Keratinocyte (primary cell): ENCODE measurements at regions not wholly inside any gene's neighbourhood (a gene's known extent, or its start where the extent isn't known, plus 50 kb on each side); places are given as distances from the start of the nearest gene placed in this dataset.

ENCODE experiments used
- DNase-seq: peaks from one replicate; pipeline ENCODE4 v3.0.0-alpha.2; 2011; ENCODE audit warnings: low read depth, missing footprints, low spot score
- FAIRE-seq: peaks from 2 replicates; lab custom pipeline; 2011; peaks lifted over from hg19 to GRCh38; lab: Jason Lieb, UNC
- H2AFZ ChIP-seq: 2 replicates; pipeline ENCODE4 v1.6.0; 2012; ENCODE audit warnings: low read length, control low read depth, inconsistent platforms; ENCODE audit not compliant: control insufficient read depth
- H3K27ac ChIP-seq: 2 replicates; pipeline ENCODE4 v1.5.1; 2011; ENCODE audit warnings: low read length; ENCODE audit not compliant: control insufficient read depth, insufficient read depth
- H3K27me3 ChIP-seq: 3 replicates; pipeline ENCODE4 v1.6.0; 2011; ENCODE audit warnings: low read length; ENCODE audit not compliant: control insufficient read depth, insufficient read depth; ENCODE audit errors: extremely low read depth
- H3K36me3 ChIP-seq, 2 experiments: 2 replicates in 1 of 2; 3 replicates in 1 of 2; pipeline ENCODE4 v1.5.1; 2011; ENCODE audit warnings: low read length in 2 of 2, mild to moderate bottlenecking in 1 of 2; ENCODE audit not compliant: control insufficient read depth in 2 of 2, insufficient read depth in 2 of 2; ENCODE audit errors: extremely low read depth in 1 of 2
- H3K4me1 ChIP-seq: 3 replicates; pipeline ENCODE4 v1.5.1; 2011; ENCODE audit warnings: low read length; ENCODE audit not compliant: control insufficient read depth, insufficient read depth; ENCODE audit errors: extremely low read depth
- H3K4me2 ChIP-seq: 3 replicates; pipeline ENCODE4 v1.6.0; 2011; ENCODE audit warnings: low read depth, low read length; ENCODE audit not compliant: control insufficient read depth, insufficient read depth; ENCODE audit errors: extremely low read depth
- H3K4me3 ChIP-seq, 3 experiments: fragments of 200-600 bp in 1 of 3; sonication (generic) in 1 of 3; 2 replicates in 2 of 3; 3 replicates in 1 of 3; pipeline ENCODE4 v1.5.1; 2011 to 2016; ENCODE audit warnings: low read length in 3 of 3, mild to moderate bottlenecking in 3 of 3, control low read depth in 2 of 3, inconsistent platforms in 1 of 3, low read depth in 1 of 3, mixed read lengths in 1 of 3, mixed run types in 1 of 3, moderate library complexity in 1 of 3; ENCODE audit not compliant: control insufficient read depth in 2 of 3, insufficient read depth in 2 of 3; ENCODE audit errors: extremely low read depth in 1 of 3
- H3K79me2 ChIP-seq: 2 replicates; pipeline ENCODE4 v1.6.0; 2012; ENCODE audit warnings: low read length; ENCODE audit not compliant: control insufficient read depth, insufficient read depth
- H3K9ac ChIP-seq: 3 replicates; pipeline ENCODE4 v1.6.0; 2011; ENCODE audit warnings: low read length; ENCODE audit not compliant: control insufficient read depth, insufficient read depth; ENCODE audit errors: extremely low read depth
- H3K9me1 ChIP-seq: 3 replicates; pipeline ENCODE4 v1.6.0; 2011; ENCODE audit warnings: low read length; ENCODE audit not compliant: control insufficient read depth, insufficient read depth; ENCODE audit errors: extremely low read depth
- H3K9me3 ChIP-seq: 2 replicates; pipeline ENCODE4 v1.5.1; 2012; ENCODE audit warnings: low read depth, low read length; ENCODE audit not compliant: control insufficient read depth
- H4K20me1 ChIP-seq: 3 replicates; pipeline ENCODE4 v1.6.0; 2011; ENCODE audit warnings: low read length; ENCODE audit not compliant: control insufficient read depth, insufficient read depth; ENCODE audit errors: extremely low read depth
- EZH2 ChIP-seq: IDR thresholded peaks from one replicate; pipeline ENCODE4 v1.6.1; 2012; ENCODE audit warnings: inconsistent platforms, mild to moderate bottlenecking, low read length, moderate library complexity
- dilution Hi-C: fragments of 300-500 bp; cut with MboI; formaldehyde crosslinking; loops from one replicate; pipeline ENCODE4 v1.7.0; 2020; ENCODE audit warnings: low sequenced_read_pairs; ENCODE audit not compliant: extremely low pct_ligation_motif_present
- TF ChIP-seq, protein P1 (sequence below), 3 experiments: IDR thresholded peaks in 1 of 3; conservative IDR thresholded peaks in 1 of 3; optimal IDR thresholded peaks in 1 of 3; 2 replicates in 2 of 3; 3 replicates in 1 of 3; pipeline versions ENCODE3 to v1.5.1; 2011; ENCODE audit warnings: low read length in 3 of 3, mild to moderate bottlenecking in 3 of 3, moderate library complexity in 2 of 3, control low read depth in 1 of 3, inconsistent platforms in 1 of 3; ENCODE audit not compliant: insufficient read depth in 2 of 3; ENCODE audit errors: extremely low read depth in 1 of 3

DNA sequence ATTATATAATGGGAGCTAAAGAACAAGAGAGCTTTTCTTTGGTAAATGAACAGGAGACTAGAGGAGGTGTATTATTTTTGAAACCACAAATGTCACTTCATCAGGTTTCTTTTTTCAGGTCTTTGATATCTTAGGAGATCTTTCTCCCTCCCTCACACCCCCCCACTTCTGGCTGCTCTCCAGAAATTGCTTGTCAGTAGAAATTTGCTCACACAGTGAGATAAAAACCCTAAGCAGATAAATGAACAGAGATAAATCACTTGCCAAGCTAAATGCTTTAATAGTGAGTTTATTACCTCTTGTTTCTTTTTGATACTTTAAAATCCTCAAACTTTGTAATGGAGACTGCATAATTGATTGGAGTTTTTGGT lies 421.2 kb upstream of the TENM3 start:
- H2AFZ ChIP-seq, result peak overlapping the region; percentile 52
- peaks cover 3% of the 10 kb centered on the region for H3K4me1 ChIP-seq
- no peaks in the 10 kb centered on the region for H3K9me3 ChIP-seq
- DNase-seq (no peak), FAIRE-seq (no peak)
- H3K36me3 ChIP-seq, result no peaks in the 10 kb centered on the region
- no peaks in the 10 kb centered on the region for H3K79me2 ChIP-seq
- H3K27me3 ChIP-seq, result no peaks in the 10 kb centered on the region
- dilution Hi-C loops, result no loop called here
- H4K20me1 ChIP-seq, result no peaks in the 10 kb centered on the region
- H3K27ac ChIP-seq, result no peak overlapping the region
- H3K9me1 ChIP-seq, result no peaks in the 10 kb centered on the region
- TF ChIP-seq, protein P1, sequence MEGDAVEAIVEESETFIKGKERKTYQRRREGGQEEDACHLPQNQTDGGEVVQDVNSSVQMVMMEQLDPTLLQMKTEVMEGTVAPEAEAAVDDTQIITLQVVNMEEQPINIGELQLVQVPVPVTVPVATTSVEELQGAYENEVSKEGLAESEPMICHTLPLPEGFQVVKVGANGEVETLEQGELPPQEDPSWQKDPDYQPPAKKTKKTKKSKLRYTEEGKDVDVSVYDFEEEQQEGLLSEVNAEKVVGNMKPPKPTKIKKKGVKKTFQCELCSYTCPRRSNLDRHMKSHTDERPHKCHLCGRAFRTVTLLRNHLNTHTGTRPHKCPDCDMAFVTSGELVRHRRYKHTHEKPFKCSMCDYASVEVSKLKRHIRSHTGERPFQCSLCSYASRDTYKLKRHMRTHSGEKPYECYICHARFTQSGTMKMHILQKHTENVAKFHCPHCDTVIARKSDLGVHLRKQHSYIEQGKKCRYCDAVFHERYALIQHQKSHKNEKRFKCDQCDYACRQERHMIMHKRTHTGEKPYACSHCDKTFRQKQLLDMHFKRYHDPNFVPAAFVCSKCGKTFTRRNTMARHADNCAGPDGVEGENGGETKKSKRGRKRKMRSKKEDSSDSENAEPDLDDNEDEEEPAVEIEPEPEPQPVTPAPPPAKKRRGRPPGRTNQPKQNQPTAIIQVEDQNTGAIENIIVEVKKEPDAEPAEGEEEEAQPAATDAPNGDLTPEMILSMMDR (optimal IDR thresholded peaks at IDR 0.05 in 1 of 3, IDR thresholded peaks at IDR 0.05 in 1 of 3, conservative IDR thresholded peaks at IDR 0.05 in 1 of 3; ENCODE audit: extremely low read depth in 1 of 3, insufficient read depth in 2 of 3, low read length in 3 of 3), result no peak
- no peak for TF ChIP-seq EZH2
- no peak overlapping the region for H3K9ac ChIP-seq
- H3K4me2 ChIP-seq, result peak overlapping the region; percentile 54
- peak overlapping the region in 1 of 3 experiments; percentile 25 for H3K4me3 ChIP-seq

DNA sequence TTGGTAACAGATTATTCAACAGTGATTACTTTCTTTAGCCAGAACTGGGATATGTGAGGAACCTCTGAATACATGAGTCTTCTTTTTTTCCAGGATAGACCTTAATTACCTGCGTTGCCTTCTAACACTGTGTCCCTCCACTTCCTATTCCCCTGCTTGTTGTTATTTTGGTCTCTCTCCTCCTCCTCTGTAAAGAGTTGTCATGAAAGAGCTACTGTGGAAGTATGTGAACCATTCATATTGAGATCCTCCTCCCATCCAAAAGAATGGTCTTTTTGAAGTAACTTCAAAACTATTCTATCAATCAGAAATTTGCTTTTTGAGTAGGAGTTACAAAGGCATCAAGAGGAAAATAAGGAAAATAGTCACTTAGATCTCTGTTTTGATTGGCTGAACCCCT lies 420.0 kb upstream of the TENM3 start:
- H2AFZ ChIP-seq, result no peak overlapping the region
- TF ChIP-seq EZH2, result no peak
- TF ChIP-seq, protein P1 (optimal IDR thresholded peaks at IDR 0.05 in 1 of 3, IDR thresholded peaks at IDR 0.05 in 1 of 3, conservative IDR thresholded peaks at IDR 0.05 in 1 of 3; ENCODE audit: extremely low read depth in 1 of 3, insufficient read depth in 2 of 3, low read length in 3 of 3), result no peak

More for the DNA sequence above, 420.0 kb upstream of the TENM3 start:
- Histone ChIP-seq H3K27me3 (no peaks in the 10 kb centered on the region), H3K4me3 (no peak overlapping the region), H3K27ac (no peak overlapping the region), H3K4me1 (peaks cover 3% of the 10 kb centered on the region), H3K36me3 (no peaks in the 10 kb centered on the region), H3K9me1 (no peaks in the 10 kb centered on the region), H3K9me3 (no peaks in the 10 kb centered on the region), H4K20me1 (no peaks in the 10 kb centered on the region), H3K79me2 (no peaks in the 10 kb centered on the region), H3K4me2 (no peak overlapping the region), H3K9ac (no peak overlapping the region)
- DNase-seq (no peak), FAIRE-seq (no peak)
- dilution Hi-C loops, result no loop called here
